ENCODE measurements at regions not wholly inside any gene's neighbourhood (a gene's known extent, or its start where the extent isn't known, plus 50 kb on each side); places are given as distances from the start of the nearest gene placed in this dataset.

- TF ChIP-seq FOXK2 (IDR thresholded peaks at IDR 0.05) (no peak), ELF4 (IDR thresholded peaks at IDR 0.05) (no peak)
These were observed 177.1 kb upstream of the KLHL29 start for GRCh38 chr2:23207871-23208270.
